NCI-H226 (cell line): ENCODE measurements at regions not wholly inside any gene's neighbourhood (a gene's known extent, or its start where the extent isn't known, plus 50 kb on each side); places are given as distances from the start of the nearest gene placed in this dataset.
"Not testable (repeated sequence)": the region's sequence is repeated elsewhere in the genome, so short reads cannot be mapped to it uniquely, and the experiment has no call there.

Source experiments
- DNase-seq: peaks from one replicate; pipeline ENCODE4 v3.0.0-alpha.2; 2015

DNA sequence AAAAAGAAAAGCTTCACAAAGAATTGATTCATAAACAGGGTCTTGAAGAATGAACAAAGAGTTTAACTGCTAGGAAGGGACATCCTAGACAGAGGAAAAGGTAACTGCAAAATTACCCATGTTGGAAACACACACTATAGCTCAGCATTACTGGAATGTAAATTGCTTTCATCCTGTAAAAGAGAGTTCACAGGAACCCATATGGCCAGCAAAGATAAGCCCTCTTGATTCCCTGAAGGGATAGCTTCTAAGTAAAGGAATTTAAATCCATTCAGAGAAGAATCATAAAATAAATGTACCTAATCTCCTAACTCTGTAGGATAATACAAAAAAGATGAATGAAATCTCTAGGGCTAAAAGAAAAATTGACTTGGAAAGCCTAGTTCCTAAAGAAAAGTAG, 107.1 kb upstream of the INTU start:
- DNase-seq = no peak

DNA sequence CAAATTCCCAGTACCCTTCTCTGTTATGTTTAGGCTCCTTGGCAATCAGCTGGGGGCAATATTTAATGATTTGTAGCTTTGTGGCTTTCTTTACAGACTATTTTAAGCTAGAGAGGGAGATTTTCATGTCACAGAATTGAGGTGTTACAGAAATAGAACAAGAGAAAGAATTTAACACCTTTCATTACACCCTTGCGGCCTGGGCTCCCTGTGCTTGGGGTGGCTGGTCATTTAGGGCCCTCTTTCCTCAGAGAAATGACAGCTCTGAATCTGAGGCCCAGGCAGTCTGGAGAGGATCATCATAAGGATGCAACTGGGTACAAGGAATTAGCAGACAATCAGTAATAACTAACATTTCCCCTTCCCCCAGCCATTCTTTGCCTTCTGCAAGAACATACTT, 104.5 kb upstream of the INTU start:
- DNase-seq = no peak

DNA sequence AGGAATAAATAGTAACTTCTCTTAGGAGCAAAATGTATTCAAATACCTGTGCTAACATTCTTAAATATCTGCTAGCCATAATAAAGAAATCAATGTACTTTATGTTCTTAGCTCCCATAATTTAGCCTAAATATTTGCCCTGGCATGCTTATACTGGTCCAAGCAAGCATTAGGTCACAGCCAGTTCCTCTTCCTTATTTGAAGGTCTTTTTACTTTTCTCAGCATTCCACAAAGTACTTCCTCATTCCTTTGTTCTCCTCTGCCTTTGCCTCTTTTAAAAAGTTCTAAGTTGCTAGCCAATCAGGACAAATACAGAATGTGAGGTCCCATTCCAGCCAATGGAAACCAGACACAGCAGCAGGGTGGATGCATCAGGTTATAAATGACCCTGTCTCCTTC, 102.9 kb upstream of the INTU start:
- not testable (repeated sequence) for DNase-seq

DNA sequence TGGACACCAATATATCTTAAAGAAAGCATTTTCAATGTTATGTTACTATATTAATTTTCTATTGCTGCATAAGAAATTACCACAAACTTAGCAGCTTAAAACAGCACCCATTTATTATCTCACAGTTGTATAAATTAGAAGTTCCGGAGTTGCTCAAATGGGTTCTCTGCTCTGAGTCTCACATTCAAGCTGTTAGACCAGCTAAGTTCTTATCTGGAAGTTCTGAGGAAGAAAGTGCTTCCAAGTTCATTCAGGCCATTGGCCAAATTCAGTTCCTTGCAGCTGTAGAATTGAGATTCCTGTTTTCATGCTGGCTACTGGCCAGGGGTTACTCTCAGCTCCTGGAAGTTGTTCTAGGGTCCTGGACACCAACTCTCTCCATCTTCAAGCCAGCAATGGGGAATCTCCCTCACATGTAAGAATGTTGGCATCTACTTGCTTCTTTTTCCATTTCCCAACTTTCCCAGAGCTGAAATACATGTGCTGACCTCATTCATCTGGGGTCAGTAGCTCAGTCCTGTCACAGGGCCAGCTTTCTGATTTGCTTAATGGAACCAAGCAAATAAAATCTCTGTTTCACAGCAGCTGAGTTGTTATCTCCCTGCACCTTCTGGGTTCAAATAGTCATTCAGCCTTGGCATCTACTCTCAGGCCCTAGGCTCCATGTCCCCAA, 99.6 kb upstream of the INTU start:
- DNase-seq = no peak

DNA sequence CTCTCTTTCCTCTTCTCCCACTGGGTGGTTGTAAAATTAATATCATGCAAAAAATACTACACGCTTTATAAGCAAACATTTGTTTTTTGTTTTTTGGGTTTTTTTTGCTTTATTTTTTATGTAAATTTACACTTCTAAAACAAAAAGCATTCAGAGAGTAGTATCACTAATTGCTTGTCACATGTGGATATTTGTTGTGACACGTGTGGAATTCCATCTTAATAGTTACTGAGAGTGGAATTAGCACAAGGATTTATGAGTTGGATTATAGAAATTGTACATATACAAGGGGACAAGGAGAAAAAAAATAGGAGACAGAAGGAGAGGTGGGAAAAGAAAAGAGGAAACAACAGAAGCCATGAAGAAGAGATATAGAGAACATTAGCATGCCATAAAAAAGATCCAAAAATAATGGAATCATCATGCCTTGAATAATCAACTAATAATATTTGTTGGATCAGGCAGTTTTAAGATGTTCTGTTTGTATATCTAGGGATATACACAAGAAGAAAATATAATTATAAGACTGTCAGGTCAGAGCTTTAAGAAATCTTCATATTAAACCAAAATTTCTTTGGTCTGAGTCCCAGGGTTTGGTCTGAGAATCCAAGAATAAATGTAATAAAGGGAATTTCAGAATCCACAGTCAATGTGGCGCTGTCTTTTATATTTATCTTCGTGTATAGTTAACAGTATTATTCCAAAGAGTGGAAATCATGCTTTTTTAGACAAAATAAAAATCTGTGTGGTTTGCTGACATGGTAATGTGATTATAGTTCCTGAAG, 98.5 kb upstream of the INTU start:
- DNase-seq = no peak

DNA sequence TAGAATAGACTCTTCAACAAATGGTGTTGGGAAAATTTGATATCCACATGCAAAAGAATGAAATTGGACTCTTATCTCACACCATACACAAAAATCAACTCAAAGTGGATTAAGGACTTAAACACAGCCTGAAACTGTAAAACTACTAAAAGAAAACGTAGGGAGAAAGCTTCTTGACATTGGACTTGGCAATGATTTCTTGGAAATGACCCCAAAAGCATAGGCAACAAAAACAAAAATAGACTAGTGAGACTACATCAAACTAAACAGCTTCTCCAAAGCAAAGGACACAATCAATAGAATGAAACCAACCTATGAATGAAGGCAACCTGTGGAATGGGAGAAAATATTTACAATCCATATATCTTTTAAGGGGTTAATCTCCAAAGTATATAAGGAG, 94.7 kb upstream of the INTU start:
- no peak for DNase-seq

DNA sequence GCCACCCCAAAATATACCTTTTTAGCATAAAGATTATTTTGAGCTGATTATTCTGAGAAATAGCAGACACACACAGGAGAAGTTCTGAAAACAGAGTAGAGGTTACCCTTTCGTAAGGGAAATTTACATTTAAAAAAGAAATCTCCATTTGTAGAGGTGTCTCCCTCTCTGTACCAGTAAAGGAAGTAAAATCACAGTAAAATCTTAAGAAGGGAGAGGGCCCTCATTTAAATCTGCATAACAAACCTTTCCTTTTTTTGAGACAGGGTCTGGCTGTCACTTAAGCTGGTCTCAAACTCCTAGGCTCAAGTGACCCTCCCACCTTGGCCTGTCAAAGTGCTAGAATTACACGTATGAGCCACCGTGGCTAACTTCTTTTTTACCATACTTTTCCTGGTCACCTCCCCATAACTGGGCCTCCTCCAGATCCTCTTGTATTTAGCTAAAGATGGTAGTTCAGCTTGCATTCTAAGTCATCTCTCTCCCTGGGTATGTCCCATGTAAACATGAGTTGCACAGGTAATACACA, 92.2 kb upstream of the INTU start:
- DNase-seq = no peak

DNA sequence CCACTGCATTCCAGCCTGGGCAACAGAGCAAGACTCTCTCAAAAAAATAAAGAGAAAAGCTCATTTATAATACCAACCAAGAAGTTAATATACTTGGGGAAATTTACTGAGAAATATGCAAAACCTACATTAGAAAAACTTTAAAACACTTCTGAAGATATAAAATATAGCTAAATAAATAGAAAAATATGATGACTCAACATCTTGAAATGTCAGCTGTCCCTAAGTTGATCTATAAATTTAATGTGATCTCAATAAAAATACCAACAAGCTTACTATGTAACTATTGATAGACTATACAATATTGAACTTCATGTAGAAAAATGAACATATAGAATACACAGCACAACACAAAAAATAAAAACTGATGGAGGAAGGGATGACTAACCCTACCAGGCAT, 87.5 kb upstream of the INTU start:
- no peak for DNase-seq

DNA sequence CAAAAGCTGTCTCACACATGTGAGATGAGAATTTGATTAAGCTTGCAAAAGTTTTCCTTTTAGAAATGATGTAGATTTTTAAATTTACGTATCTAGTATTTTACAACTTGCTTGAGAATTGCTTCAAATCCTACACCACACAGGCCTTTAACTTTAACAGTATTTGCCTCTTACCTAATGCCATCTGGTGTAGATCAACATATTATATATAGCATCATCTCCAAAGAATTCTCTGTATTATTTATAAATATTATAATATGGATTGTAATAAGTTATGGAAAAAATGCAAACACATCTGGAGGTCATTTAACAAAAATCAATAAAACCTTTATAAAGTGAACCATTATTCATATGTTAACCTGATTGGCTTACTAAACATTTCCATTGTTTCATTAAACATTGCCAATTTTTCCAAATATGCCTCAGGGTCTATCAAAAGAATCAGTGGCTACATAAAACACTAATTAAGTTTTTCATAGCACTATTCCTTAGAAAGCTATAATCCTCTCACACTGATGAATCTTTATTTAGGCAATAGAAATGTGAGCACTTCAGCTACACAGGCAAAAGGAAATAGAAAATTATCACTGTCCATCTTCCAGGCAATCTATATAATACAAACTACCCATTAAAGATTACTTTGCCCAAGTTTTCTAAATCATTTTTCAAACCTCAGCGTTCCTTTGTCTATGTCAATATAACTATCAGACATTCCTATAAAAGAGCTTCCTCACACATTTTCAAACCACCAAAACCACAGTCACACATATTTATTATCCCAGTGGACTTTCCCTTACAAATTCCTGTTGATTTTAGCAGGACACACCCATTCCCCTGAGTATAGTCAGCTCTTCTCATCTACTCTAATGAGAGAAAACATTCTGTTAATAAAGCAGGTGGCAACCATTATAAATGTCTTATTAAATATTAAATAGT, 83.5 kb upstream of the INTU start:
- no peak for DNase-seq

DNA sequence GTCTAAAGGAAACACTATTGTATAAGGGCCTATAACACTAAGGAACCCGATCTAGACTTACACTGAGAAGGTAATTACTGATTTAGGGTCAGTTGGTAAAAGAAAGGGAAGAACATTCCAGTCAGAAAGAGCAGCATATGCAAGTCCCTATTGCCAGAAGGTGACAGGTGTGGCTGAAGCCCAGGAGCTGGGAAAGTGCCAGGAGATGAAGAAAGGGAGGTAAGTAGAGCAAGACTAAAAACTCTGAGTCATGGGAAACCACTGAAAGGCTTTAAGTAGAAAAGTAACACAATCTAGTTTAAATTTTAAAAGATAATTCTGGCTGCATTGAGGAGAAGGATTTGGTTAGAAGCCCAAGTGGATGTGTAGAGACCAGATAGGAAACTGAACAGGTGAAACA, 77.7 kb upstream of the INTU start:
- DNase-seq = no peak

DNA sequence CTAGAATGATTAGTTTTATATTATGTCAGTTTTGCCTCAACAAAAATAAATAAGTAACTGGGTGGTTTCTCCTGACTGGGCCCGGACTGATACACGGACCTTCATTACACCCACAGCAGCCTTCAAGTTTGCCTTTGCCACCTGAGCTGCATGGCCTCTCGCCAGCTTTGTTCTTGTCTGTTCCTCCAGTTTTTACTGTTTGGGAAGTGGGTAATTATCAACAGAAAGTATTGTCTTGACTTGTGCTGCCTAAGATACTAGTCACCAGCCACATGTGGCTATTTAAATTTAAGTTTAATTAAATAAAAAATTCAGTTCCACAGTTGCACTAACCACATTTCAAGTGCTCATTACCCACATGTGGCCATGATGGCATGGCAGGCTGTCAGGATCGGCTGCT, 74.7 kb upstream of the INTU start:
- DNase-seq = no peak

DNA sequence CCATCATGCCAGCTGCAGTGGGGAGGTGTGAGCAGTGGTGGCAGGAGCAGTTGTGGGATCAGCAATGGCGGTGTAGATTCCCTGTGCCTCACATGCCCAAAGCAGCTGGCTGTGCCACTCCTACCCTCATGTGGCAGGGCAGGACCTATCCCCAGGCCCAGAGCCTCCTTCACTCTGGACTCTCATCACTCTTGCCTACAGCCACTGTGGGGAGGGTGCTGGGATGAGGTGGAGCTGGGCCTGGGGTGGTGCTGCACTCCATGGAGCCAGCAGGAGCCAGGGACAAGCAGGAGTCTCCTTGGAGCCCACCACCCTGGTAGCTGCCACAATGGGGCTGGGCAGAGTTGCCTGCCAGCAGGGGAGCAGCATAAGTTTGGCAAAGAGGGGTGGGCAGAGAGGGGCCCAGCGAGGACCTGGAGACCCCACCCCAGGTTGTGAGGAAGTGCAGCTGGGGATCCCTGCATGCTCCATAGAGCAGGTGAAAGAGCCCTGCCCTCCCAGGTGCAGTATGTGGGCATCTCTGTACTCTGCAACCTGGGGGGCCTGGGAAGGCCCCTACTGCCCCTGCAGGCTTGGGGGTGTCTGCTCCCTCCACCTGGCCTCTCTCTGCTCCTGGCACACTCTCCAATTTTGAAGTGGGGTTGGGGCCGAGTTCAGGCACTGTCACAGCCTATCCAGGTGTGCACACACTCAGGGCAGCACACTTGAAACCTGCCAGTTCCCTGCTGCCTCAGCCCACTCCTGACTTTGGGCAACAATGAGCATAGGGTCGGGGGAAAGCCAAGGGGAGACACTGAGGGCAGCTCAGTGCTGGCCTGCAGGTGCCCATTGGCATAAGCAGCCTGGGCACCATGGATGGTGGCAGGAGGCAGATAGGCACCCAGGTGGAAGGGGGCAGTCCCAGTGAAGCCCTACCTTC, 74.0 kb upstream of the INTU start:
- no peak for DNase-seq

DNA sequence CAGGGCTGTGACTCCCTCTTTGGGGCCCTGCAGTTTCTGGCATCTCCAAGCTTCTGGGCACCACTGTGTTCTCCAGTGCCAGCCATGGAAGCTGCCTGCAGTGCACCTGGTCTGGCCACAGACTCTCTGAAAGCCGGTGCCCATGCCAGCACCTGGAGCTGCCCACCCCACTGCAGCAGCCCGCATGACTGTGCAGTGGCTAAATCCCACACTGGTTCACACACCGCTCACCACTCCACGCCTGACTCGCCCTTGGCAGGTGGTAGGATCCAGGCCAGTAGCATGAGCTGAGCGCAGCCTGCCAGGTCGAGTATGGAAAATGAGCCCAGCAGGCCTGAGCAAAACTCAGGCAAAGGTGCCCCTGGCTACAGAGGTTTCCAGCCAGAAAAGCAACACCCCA, 72.8 kb upstream of the INTU start:
- DNase-seq = no peak

DNA sequence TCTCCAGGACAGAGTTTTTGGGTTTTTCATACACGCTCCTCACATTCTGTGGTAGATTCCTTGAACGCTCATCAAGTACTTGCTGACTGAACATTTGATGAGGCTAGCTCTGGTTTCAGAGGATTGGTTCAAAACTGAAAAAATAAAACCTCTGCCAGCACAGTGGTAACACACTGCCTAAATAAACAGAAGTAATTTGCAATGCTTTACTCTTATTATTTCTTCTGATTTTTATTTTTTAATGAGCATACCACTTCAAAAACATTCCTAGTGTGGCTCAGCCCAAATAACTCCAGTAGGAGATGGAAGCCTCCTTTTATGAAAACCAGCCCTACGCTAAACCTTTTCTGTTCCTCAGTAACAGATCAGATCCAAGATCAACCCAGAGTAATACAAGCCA, 72.0 kb upstream of the INTU start:
- no peak for DNase-seq

DNA sequence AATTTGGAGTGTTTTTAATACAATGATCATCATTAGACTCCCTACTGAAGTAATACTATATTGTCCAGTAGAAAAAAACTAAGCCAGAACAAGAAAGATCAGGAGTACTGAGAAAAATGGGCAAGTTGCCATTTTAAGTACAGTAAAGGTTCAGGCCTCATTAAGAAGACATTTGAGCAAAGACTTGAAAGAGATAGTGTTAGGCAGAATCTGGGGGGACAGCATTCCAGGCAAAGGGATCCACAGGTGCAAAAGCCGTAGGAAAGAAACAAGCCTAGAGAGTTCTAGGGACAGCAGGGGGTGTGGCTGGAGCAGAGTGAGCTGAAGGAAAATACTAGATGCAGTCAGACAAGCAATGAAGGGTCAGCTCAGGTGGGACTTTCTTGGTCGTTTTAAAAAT, 58.1 kb upstream of the INTU start:
- no peak for DNase-seq

DNA sequence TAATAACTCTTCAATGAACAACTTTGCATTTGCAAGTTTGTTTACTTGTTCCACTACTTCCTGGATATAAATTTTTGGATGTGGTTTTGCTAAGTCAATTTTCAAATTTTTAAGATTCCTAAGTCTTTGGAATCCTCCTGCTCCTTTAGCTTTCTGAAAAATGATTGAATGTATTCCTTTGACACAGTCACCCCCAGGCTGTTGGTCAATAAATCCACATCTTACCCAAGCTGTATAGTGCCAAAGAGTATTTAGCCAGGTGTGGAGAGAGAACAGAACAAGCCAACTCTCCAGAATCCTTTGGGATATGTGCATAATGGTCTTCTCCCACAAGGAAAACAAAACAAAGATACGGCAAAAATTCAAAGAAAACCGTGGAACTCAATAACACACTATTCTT, 56.9 kb upstream of the INTU start:
- no peak for DNase-seq

DNA sequence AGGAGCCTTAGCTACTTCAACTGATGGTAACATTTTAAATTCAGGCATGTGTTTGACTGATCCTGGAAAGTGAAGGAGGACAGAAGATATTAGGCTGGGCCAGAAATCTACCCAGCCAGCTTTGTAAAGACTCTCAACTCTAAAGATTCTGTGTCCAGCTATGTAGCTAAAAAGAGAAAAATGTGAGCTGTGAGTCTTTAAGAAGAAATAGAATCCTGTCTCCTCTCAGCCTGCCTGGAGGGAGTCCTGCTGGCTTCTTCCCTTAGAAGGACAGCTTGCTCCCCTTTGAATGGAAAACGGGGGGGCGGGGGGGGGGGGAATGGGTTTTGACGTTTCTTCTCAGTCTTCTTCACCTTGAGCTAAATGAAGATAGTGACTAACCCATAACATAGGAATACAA, 54.3 kb upstream of the INTU start:
- no peak for DNase-seq

DNA sequence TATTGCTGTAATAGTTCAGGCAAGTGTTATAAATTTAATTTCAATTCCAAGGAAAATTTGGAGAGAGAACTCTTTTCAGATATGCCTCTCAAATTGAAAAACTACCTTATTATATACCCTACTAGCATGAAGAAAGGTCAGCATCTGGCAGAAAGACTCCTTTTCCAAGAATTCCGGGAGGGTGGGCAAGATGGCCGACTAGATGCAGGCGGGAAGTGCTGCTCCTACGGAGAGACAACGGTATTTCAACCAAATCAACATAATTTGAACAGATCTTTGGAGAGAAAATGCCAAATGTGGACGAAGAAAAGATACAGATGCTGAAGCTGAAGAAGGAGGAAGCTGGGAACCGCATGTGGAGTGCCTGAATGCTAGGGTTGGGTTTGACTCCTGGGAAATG, 53.8 kb upstream of the INTU start:
- no peak for DNase-seq

DNA sequence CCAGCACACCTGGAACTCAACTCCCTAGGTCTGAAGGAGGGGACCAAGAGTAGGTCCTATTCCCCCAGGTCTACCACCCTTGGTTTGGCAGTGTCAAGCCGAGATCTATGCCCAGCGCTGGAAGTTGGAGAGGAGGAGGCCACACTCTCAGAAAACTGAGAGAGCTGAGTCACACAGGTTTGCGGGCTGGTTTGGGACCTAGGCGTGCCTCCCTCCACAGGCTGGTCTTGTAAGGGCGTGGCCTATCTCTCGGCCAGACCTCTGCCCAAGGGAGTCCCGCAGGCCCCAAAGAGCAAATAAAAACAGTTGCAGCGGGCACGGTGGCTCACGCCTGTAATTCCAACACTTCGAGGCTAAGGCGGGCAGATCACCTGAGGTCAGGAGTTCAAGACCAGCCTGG, 52.9 kb upstream of the INTU start:
- DNase-seq = no peak

DNA sequence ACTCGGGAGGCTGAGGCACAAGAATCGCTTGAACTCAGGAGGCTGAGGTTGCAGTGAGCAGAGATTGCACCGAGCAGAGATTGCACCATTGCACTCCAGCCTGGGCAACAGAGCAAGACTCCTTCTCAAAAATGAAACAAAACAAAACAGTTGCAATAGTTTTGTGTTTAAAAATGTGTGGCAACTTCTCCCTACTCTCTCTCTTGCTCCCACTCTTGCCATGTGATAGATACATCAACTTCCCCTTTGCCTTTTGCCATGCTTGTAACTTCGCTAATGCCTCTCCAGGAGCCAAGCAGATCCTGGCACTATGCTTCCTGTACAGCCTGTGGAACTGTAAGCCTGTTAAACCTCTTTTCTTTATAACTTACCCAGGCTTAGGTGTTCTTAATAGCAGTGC, 52.5 kb upstream of the INTU start:
- no peak for DNase-seq

DNA sequence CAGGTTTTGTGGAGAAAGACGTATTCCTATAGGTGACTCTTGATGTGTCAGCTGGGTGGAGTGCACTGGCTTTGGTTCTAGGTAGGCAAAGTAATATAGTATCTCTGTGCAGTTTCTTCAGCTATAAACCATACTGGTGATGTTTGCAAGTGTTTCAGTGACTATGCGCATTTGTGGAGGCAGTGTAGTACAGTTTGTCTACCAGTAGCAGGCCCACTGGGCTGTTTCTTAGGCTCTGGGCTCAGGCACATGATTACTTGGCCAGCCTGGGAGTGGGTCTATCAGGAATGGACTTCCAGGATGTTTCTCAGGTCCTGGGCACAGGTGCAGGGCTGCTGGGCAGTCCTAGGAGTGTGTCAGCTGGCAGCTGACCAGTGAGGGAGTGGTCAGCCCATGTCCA, 51.9 kb upstream of the INTU start:
- DNase-seq = no peak
